Breast epithelium (tissue), 3 donors: ENCODE measurements at regions not wholly inside any gene's neighbourhood (a gene's known extent, or its start where the extent isn't known, plus 50 kb on each side); places are given as distances from the start of the nearest gene placed in this dataset.

Experiments
- POLR2A ChIP-seq: fragments of 450-650 bp; IDR thresholded peaks from one replicate; pipeline ENCODE4 v1.6.1; 2016; ENCODE audit warnings: antibody characterized with exemption, mild to moderate bottlenecking, moderate library complexity
- POLR2AphosphoS5 ChIP-seq, 3 donors: sonication (generic); formaldehyde crosslinking; IDR thresholded peaks; one replicate each; pipeline ENCODE4 v1.6.1; 2017; ENCODE audit warnings: antibody characterized with exemption in 3 of 3
- TF ChIP-seq, protein P1 (sequence below), 3 donors: fragments of 450-650 bp; IDR thresholded peaks; one replicate each; pipeline ENCODE4 v1.5.1; 2016 to 2017; ENCODE audit warnings: antibody characterized with exemption in 3 of 3, mild to moderate bottlenecking in 3 of 3, moderate library complexity in 3 of 3

- TF ChIP-seq, protein P1, sequence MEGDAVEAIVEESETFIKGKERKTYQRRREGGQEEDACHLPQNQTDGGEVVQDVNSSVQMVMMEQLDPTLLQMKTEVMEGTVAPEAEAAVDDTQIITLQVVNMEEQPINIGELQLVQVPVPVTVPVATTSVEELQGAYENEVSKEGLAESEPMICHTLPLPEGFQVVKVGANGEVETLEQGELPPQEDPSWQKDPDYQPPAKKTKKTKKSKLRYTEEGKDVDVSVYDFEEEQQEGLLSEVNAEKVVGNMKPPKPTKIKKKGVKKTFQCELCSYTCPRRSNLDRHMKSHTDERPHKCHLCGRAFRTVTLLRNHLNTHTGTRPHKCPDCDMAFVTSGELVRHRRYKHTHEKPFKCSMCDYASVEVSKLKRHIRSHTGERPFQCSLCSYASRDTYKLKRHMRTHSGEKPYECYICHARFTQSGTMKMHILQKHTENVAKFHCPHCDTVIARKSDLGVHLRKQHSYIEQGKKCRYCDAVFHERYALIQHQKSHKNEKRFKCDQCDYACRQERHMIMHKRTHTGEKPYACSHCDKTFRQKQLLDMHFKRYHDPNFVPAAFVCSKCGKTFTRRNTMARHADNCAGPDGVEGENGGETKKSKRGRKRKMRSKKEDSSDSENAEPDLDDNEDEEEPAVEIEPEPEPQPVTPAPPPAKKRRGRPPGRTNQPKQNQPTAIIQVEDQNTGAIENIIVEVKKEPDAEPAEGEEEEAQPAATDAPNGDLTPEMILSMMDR (IDR thresholded peaks at IDR 0.05) = no peak
- TF ChIP-seq POLR2A = no peak
- no peak for TF ChIP-seq POLR2AphosphoS5 (IDR thresholded peaks at IDR 0.05)
These were observed 142.9 kb upstream of the GRAMD2B start for GRCh38 chr5:126280343-126280742.
